NCI-H1436 treated with DMSO at 0.1 percent for 48 hours (cell line): ENCODE measurements at regions not wholly inside any gene's neighbourhood (a gene's known extent, or its start where the extent isn't known, plus 50 kb on each side); places are given as distances from the start of the nearest gene placed in this dataset.

Experiments
- DNase-seq: peaks from one replicate; lab custom pipeline; 2025; lab: John Stamatoyannopoulos, UW

DNA sequence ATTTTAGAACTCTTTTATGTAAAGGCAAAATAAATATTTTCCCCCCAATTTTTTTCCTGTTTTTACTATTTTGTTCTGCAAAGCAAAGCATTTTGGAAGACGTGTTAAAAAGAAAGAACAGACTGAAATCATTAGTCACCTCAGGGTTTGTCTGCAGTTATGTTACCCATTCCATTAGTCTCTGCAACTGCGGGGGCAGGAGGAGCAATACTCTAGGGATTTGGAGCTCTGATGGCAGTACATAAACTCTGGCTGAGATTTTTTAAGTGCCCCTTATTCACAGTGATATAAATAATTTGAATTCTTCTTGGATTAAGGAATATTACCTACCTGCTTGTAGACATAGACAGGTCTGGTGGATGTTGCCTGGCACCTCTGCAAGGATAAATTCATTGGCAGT, 88.0 kb upstream of the CELF4 start:
- no peak for DNase-seq

DNA sequence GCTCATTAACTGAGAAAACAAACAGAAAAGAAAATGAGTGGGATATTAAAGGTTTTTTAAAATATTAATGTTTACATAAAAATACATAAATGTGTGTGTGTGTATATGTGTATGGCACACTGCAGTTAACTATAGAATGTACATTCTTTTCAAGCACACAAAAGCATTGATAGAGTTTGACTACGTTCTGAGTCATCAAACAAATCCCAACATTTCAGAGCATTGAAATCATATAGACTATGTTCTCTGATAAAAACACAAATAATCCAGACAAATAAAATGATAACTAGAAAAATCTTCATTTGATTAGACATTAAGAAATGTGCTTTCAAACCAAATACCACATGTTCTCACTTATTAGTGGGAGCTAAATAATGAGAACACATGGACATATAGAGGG, 84.3 kb upstream of the CELF4 start:
- DNase-seq: no peak

DNA sequence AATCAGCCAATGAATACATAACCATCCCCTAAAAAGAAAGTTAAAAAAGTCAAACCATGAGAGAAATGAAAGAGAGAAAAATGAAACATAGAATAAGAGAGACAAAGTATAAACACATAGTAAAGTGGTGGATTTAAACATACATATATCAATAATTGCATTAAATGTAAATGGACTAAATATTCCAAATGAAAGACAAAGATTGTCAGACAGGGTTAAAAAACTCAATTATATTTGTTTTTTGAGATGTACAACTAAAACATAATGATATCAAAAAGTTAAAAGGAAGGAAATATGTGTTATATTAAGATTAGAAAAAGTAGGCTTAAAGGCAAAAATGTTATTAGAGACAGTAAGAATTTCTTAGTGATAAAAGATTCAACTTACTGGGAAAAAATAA, 83.8 kb upstream of the CELF4 start:
- DNase-seq: no peak

DNA sequence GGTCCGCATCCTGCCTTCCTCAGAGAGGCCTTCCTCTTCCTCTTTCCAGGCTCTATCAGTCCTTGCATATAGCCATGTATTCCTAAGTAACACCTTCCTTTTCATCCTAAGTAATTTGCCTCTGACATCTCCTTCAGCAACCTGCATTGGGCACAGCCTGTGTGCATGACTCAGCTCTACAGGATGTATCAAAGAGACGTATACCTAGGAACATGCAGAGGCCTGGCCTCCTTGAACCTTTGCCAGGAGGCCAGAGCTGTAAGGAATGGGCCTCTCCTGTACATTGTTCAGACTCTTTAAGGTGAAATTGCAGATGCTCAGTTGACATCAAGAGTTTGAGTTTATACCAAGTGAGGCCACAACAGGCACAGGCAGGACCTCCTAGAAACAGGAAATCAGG, 76.0 kb upstream of the CELF4 start:
- no peak for DNase-seq

DNA sequence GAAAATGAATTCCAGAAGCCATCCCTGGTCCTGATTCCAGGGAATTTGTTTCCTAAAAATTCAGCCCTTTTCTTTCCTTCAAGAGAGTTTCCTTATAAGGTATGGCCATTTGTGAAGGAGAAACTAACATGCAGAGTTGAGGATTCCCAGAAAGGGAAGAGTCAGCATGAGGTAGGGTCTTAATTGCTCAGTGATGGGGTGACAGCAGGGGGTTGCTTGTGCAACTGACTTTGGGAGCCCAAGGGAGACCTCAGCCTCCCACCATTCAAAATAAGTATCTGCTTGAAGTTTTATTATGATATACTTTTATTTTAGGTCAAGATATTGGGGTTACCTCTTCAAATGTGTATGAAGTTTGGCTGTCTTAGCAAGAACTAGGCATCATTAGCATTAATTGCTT, 74.9 kb upstream of the CELF4 start:
- DNase-seq: no peak

DNA sequence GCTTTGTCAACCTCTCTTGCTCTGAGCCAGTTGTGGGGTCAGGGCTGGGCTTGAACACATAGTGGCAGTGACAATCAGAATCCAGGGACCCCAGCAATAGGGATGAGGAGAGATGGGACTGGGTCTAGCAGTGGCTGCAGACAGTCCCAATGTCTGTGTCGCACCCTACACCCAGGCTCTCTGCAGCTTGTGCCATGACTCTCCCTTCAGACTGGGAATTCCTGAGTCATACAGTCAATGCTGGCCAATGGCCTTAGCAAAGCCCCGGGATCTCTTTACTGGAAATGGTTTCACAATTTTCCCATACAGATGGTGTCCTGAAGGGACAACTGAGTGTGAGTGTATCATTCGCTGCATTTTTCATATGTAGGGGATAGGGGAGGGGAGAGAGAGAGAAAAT, 74.2 kb upstream of the CELF4 start:
- no peak for DNase-seq

DNA sequence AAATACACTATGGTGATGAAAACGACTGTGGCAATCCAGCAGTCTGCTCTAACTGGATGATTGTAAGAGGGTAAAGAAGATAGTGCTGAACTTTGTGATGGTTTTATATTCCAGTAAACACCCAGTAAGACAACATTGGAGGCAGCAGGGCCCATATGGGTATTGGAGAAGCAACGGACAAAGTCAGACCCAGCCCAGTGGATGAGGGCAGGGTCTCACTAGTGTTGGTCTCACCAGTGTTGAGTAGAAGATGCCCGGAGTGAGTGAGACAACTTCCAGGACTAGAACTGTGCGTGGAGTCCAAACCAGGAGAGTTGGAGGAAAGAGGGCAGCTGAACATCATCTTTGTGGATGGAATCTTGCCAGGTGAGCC, 71.9 kb upstream of the CELF4 start:
- no peak for DNase-seq

DNA sequence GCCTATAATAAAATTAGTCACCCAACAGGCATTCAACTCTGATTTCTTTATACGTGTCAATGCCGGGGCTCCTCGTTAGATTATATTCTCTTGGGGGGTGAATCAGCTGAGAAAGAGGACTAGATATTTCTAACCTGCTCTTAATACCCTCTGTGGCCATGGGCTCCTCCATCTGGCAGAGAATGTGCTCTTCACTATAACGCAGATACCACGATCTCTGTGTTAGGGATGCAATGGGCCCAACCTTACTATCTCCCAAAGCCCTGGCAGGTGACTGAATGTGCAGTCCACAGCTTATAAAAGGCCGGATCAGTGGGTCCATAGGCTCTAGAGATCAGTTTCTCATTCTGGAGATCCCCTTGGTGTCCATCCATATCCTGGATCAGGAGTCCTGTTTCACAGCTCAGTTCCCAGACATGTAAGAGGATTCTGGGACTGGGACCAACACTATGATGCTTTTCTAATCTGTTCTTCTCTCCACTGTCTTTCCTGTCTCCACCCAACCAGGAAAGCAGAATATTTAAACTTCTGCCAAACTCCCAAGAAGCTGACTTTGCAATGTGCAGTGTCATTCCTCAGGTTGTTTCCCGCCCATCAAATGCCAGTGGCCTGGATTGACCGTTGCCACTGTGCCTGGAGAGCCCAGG, 71.4 kb upstream of the CELF4 start:
- no peak for DNase-seq

DNA sequence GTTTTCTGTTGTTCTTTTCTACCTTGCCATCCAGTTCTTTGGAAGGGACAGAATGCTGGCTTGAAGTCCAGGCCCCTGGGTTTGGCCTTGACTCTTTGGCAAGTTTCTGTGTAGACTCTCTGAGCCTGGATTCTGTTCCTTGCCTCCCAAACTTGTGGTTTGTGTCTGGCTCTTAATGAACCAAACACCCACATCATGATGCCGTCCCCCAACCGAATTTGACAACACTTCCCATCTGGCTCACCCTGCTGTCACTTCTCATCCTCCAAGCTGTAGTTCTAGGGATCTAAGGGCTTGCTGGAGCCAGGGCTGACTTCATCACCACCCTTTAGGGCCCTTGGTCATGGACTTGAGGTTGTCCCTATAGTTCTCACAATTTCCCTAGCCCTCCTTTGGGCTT, 68.9 kb upstream of the CELF4 start:
- no peak for DNase-seq

DNA sequence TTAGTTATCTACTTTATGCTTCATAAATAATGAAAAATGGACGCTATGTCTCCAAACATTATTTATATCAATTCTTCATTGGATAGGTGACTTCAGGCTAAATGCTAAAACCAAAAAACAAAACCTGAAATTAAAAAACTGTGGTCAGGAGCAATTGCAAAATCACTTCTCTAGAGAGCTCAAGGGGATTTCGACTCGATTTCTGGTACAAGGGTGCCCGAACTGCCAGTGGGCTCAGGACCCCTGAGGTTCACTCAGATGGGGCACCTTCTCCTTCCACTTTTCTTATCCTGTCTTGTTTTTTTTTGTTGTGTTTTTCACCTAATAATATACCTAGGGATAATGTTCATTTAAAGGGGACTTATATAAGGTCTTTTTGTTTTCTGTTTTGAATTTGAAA, 65.8 kb upstream of the CELF4 start:
- no peak for DNase-seq

DNA sequence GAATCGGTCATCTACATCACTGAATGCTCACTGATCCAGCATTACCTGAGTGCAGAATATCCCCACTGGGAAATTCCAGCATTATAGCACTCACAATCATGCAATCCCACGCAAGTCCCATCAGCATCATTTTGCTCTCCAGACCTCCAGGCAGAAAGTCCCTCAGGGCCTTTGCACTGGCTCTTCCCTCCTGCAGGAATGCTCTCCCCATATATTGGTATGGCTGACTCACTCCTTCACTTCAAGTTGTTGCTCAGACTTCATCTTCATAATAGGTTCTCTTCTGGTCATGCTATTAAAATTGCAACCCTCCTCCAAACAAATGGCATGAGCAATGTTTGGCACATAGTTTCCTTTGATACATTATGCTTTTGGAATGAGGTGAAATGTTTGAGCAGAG, 64.7 kb upstream of the CELF4 start:
- no peak for DNase-seq

DNA sequence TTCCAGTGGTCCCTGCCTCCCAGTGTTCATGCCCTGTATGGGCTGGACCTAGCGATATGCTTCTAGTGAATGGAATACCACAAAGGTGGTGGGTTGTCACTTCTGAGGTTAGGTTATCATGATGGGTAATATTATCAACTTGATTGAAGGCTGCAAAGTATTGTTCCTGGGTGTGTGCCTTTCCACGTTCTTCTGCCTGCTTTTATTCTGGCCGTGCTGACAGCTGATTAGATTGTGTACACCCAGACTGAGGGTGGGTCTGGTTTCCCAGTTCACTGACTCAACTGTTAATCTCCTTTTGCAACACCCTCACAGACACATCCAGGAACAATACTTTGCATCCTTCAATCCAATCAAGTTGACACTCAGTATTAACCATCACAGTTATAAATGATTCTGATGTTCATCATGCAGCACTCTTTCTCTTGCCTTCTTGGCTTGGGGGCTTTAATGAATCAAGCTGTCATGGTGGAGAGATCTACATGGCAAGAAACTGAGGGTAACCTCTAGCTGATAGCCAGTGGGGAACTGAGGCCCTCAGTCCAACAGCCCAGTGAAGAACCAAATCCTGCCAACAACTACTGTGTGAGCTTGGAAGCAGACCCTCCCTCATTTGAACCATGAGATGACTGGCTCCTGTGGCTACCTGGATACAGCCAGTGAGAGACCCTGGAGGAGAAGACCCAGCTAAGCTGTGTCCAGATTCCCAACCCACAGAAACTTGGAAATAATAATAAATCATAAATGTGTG, 63.0 kb upstream of the CELF4 start:
- no peak for DNase-seq

DNA sequence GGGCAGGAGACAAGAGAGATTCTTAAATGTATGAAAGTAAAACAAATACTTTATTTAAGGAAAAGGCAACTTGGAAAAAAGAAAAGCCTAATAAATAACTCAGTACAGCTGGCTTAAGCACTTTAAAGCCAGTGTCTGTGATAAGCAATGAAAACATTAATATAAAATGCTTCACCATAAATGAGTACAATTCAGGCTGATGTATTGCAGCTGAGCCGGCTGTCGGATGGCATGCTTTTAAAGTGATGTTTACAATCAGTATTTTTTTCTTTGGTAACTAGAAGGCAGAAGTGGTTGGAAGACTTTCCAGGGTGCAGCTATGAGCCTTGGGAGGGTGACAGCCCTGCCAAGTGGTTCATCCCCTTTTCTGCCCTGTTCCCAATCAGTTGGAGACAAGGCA, 58.7 kb upstream of the CELF4 start:
- no peak for DNase-seq

DNA sequence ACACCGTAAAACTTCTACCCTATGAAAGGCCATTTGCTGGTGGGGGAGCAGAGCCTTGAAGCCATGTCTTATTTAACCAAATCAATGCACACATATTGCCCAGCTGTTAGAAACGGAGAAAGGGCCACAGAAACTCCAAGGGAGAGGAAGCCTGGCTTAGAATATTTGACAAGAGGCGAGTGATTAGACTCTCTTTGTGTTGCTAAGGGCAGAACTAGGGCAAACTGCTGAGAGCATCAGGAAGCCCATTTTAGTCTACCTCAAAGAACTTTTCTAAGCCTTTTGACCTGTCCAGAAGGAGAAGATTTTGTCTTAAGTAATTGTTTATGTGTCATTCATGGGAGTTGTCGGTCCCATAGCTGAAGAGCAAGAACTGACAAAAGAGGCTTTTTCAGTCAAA, 54.4 kb upstream of the CELF4 start:
- DNase-seq: no peak

DNA sequence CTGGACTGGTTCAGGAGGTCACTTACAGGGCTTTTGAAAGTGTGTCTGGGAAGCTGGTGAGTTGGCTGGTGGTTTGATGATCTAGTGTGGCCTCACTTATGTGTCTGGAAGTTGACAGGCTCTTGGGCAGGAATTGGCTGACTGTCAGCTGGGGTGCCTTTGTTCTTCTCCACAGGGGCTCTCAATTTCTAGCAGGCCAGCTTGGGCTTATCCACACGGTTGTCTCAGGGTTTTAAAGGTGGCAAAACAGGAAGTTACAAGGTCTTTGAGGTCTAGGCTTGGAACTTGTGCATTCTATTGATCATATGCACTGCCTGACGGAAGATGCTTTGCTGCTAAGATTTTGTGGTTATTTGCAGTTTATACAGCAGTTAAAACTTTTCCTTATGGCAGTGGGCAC, 52.0 kb upstream of the CELF4 start:
- DNase-seq: no peak
